GM13976 (cell line): ENCODE measurements at regions not wholly inside any gene's neighbourhood (a gene's known extent, or its start where the extent isn't known, plus 50 kb on each side); places are given as distances from the start of the nearest gene placed in this dataset.

Source experiments
- DNase-seq: peaks from one replicate; pipeline ENCODE4 v3.0.0; 2012; ENCODE audit warnings: low spot score
- CTCF ChIP-seq: IDR thresholded peaks from 2 replicates; pipeline ENCODE4 v1.5.1; 2012; ENCODE audit warnings: borderline replicate concordance, mild to moderate bottlenecking; ENCODE audit not compliant: insufficient read depth; ENCODE audit errors: extremely low read depth, missing control alignments, control extremely low read depth
- in situ Hi-C: fragments of 300-500 bp; cut with MboI; formaldehyde crosslinking; loops from one replicate; pipeline ENCODE4 v1.12.0; 2022; ENCODE audit warnings: low sequenced_read_pairs, mixed read lengths, inconsistent platforms; ENCODE audit not compliant: unreplicated experiment

- in situ Hi-C loops = loop anchor here (25.0 kb wide), 1 partner anchor 679 kb away; no protein-coding TSS in a partner anchor
- no peak for TF ChIP-seq CTCF
- no peak for DNase-seq
Observed at GRCh38 chr18:34108206-34108605, 116.5 kb downstream of the NOL4 start.

DNA sequence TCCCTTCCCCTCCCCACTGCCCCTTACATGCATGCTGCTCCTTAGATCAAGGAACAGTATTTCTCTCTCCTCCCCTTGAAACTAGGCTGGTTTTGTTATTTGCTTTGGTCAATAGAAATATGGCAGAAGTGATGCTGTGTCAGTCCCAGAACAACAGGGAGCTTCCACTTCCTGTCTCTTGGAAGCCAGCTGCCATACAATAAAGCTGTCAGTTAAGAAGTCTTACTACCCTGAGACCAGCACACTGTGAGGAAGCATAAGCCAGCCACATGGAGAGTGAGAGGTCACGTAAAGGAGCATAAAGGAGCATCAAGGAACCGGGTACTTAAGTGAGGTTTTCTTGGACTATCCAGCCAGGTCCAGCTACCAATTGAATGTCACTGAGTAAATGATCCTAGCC is 126.6 kb downstream of the NOL4 start:
- DNase-seq = no peak
- in situ Hi-C loops = no loop called here
- TF ChIP-seq CTCF = no peak

- DNase-seq = no peak
- in situ Hi-C loops = no loop called here
- no peak for TF ChIP-seq CTCF
Observed at GRCh38 chr18:34097312-34097711, 127.4 kb downstream of the NOL4 start.

GRCh38 chr18:34094148-34094547 is 130.6 kb downstream of the NOL4 start:
- no peak for DNase-seq
- in situ Hi-C loops = no loop called here
- TF ChIP-seq CTCF = no peak

DNA sequence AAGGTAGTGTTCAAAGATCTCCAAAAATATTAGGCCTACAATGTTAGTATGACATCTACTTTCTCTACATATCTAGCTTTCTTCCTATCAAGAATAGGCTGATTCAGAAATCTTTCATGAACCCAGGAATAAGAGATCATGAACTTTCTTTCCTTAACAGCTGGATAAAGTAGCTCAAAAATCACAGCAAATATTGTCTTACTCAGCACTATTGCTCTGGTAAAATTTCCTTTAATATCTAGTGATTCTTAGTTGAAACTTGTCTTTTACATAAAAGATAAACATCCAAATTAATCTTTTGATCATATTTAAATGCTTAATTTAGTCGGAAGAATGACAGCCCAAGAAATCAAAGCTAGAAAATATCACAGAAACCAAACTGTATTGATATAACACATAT is 131.9 kb downstream of the NOL4 start:
- in situ Hi-C loops = no loop called here
- no peak for DNase-seq
- TF ChIP-seq CTCF = no peak

- no peak for TF ChIP-seq CTCF
- in situ Hi-C loops = no loop called here
- DNase-seq = no peak
Observed at GRCh38 chr18:34086370-34086769, 138.3 kb downstream of the NOL4 start.

DNA sequence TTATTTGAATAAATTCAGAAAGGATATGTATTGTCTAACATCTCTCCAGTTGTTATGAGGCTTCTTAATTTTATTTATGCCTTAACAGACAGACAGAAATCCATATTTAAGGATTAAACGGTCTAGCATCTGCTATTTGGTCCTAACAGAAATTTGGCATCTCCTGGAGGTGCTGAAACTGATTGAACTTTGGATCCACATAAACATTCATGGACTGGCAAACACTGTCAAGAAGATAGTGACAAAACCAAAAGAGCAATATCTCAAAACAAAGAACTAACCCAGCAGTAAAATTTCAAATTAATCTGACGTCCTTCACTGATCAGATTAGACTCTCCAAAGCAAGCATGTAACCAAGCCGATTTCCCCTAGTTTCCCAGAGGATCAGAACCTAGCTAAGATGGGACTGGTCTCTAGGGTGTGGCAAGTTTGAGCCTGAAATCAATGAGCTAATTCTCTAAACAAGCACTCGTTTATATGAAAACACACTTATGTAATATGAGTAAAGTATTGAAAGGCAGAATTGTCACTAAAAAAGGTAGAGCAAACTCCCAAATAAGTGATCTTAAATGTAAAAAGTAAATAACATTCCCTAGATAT is 139.5 kb downstream of the NOL4 start:
- TF ChIP-seq CTCF = no peak
- in situ Hi-C loops = no loop called here
- no peak for DNase-seq
